Large intestine (tissue), 3 donors: ENCODE measurements at regions not wholly inside any gene's neighbourhood (a gene's known extent, or its start where the extent isn't known, plus 50 kb on each side); places are given as distances from the start of the nearest gene placed in this dataset.

Source experiments
- DNase-seq, 2 donors: peaks; one replicate each; pipeline versions ENCODE4 v3.0.0 to v3.0.0-alpha.2; 2013
- H3K27ac ChIP-seq: one replicate; pipeline ENCODE4 v1.5.1; 2013; ENCODE audit warnings: low read length
- H3K27me3 ChIP-seq: 2 replicates; pipeline ENCODE4 v1.6.1; 2013; ENCODE audit warnings: low read length; ENCODE audit not compliant: control insufficient read depth, insufficient read depth
- H3K36me3 ChIP-seq: 2 replicates; pipeline ENCODE4 v1.6.1; 2013; ENCODE audit warnings: low read length; ENCODE audit not compliant: control insufficient read depth, insufficient read depth
- H3K4me1 ChIP-seq: one replicate; pipeline ENCODE4 v1.6.1; 2013; ENCODE audit warnings: low read length; ENCODE audit not compliant: control insufficient read depth, insufficient read depth
- H3K4me3 ChIP-seq: one replicate; pipeline ENCODE4 v1.5.1; 2013; ENCODE audit warnings: low read length
- H3K9me3 ChIP-seq: one replicate; pipeline ENCODE4 v1.6.1; 2013; ENCODE audit warnings: mild to moderate bottlenecking, low read depth, low read length, moderate library complexity; ENCODE audit not compliant: control insufficient read depth
- WGBS: methylation state at CpG from one replicate; pipeline ENCODE4 v1.1.5; 2013; ENCODE audit warnings: low lambda C conversion rate; ENCODE audit not compliant: insufficient coverage; 5-methylcytosine and 5-hydroxymethylcytosine counted together

GRCh38 chr5:120252839-120253238 lies 211.3 kb upstream of the PRR16 start:
- no peak overlapping the region for H3K27ac ChIP-seq
- no peak for DNase-seq
- 50% methylated on average over 1 of the region's 3 CpGs for WGBS
- H3K27me3 ChIP-seq = no peaks in the 10 kb centered on the region
- no peaks in the 10 kb centered on the region for H3K4me1 ChIP-seq
- H3K9me3 ChIP-seq = no peaks in the 10 kb centered on the region
- no peaks in the 10 kb centered on the region for H3K36me3 ChIP-seq
- H3K4me3 ChIP-seq = no peak overlapping the region

- Histone ChIP-seq H3K27ac (no peak overlapping the region), H3K4me3 (no peak overlapping the region), H3K9me3 (no peaks in the 10 kb centered on the region), H3K4me1 (no peaks in the 10 kb centered on the region), H3K36me3 (no peaks in the 10 kb centered on the region), H3K27me3 (no peaks in the 10 kb centered on the region)
- no peak for DNase-seq
- no CpG with 5 or more reads among the region's 1 CpG for WGBS
These were observed 209.7 kb upstream of the PRR16 start for GRCh38 chr5:120254385-120254784.

GRCh38 chr5:120255214-120255613 lies 208.9 kb upstream of the PRR16 start:
- Histone ChIP-seq H3K27ac (no peak overlapping the region), H3K4me3 (no peak overlapping the region), H3K27me3 (no peaks in the 10 kb centered on the region), H3K4me1 (no peaks in the 10 kb centered on the region), H3K36me3 (no peaks in the 10 kb centered on the region), H3K9me3 (no peaks in the 10 kb centered on the region)
- 0% methylated on average over 1 of the region's 2 CpGs for WGBS
- DNase-seq = no peak

- Histone ChIP-seq H3K4me3 (no peak overlapping the region), H3K27ac (no peak overlapping the region), H3K4me1 (no peaks in the 10 kb centered on the region), H3K36me3 (no peaks in the 10 kb centered on the region), H3K27me3 (no peaks in the 10 kb centered on the region), H3K9me3 (no peaks in the 10 kb centered on the region)
- DNase-seq = no peak
- WGBS = 83% methylated on average over 1 of the region's 1 CpG
These were observed 207.7 kb upstream of the PRR16 start for GRCh38 chr5:120256376-120256775.

- Histone ChIP-seq H3K36me3 (no peaks in the 10 kb centered on the region), H3K4me3 (no peak overlapping the region), H3K9me3 (no peaks in the 10 kb centered on the region), H3K4me1 (no peaks in the 10 kb centered on the region), H3K27ac (no peak overlapping the region), H3K27me3 (no peaks in the 10 kb centered on the region)
- no peak for DNase-seq
- 75% methylated on average over 1 of the region's 3 CpGs for WGBS
These were observed 206.6 kb upstream of the PRR16 start for GRCh38 chr5:120257358-120257971.

- Histone ChIP-seq H3K4me1 (no peaks in the 10 kb centered on the region), H3K9me3 (no peaks in the 10 kb centered on the region), H3K27ac (no peak overlapping the region), H3K27me3 (no peaks in the 10 kb centered on the region), H3K4me3 (no peak overlapping the region), H3K36me3 (no peaks in the 10 kb centered on the region)
- WGBS = 83% methylated on average over 2 of the region's 4 CpGs
- peak in 1 of 2 donors; percentile 3 for DNase-seq
These were observed 206.0 kb upstream of the PRR16 start for GRCh38 chr5:120258123-120258522.

- H3K27me3 ChIP-seq = no peaks in the 10 kb centered on the region
- no peak overlapping the region for H3K4me3 ChIP-seq
- H3K4me1 ChIP-seq = no peaks in the 10 kb centered on the region
- no peak overlapping the region for H3K27ac ChIP-seq
- WGBS = 86% methylated on average over 1 of the region's 1 CpG
- DNase-seq = no peak
- H3K9me3 ChIP-seq = no peaks in the 10 kb centered on the region
- H3K36me3 ChIP-seq = no peaks in the 10 kb centered on the region
These were observed 203.4 kb upstream of the PRR16 start for GRCh38 chr5:120260651-120261050.

GRCh38 chr5:120270498-120270897 lies 193.6 kb upstream of the PRR16 start:
- Histone ChIP-seq H3K9me3 (no peaks in the 10 kb centered on the region), H3K36me3 (no peaks in the 10 kb centered on the region), H3K4me1 (no peaks in the 10 kb centered on the region), H3K27me3 (no peaks in the 10 kb centered on the region), H3K4me3 (no peak overlapping the region), H3K27ac (no peak overlapping the region)
- no peak for DNase-seq
- 100% methylated on average over 1 of the region's 2 CpGs for WGBS

- no peak for DNase-seq
- WGBS = no CpG with 5 or more reads among the region's 3 CpGs
- Histone ChIP-seq H3K9me3 (no peaks in the 10 kb centered on the region), H3K27me3 (no peaks in the 10 kb centered on the region), H3K36me3 (no peaks in the 10 kb centered on the region), H3K4me1 (no peaks in the 10 kb centered on the region), H3K4me3 (no peak overlapping the region), H3K27ac (no peak overlapping the region)
These were observed 170.3 kb upstream of the PRR16 start for GRCh38 chr5:120293796-120294195.

- Histone ChIP-seq H3K4me1 (no peaks in the 10 kb centered on the region), H3K9me3 (no peaks in the 10 kb centered on the region), H3K27me3 (no peaks in the 10 kb centered on the region), H3K27ac (no peak overlapping the region), H3K4me3 (no peak overlapping the region), H3K36me3 (no peaks in the 10 kb centered on the region)
- no peak for DNase-seq
- 100% methylated on average over 1 of the region's 1 CpG for WGBS
These were observed 166.5 kb upstream of the PRR16 start for GRCh38 chr5:120297616-120298015.

GRCh38 chr5:120298981-120299380 lies 165.1 kb upstream of the PRR16 start:
- H3K4me1 ChIP-seq = no peaks in the 10 kb centered on the region
- no peak for DNase-seq
- no peak overlapping the region for H3K27ac ChIP-seq
- no peaks in the 10 kb centered on the region for H3K36me3 ChIP-seq
- H3K4me3 ChIP-seq = no peak overlapping the region
- H3K9me3 ChIP-seq = no peaks in the 10 kb centered on the region
- H3K27me3 ChIP-seq = no peaks in the 10 kb centered on the region
- WGBS = no CpG with 5 or more reads among the region's 1 CpG
